Ishikawa (cell line): ENCODE measurements at regions not wholly inside any gene's neighbourhood (a gene's known extent, or its start where the extent isn't known, plus 50 kb on each side); places are given as distances from the start of the nearest gene placed in this dataset.

Experiments
- CEBPB ChIP-seq: IDR thresholded peaks from 2 replicates; pipeline ENCODE4 v1.6.1; 2012
- CREB1 ChIP-seq: IDR thresholded peaks from 2 replicates; pipeline ENCODE4 v1.6.1; 2012; ENCODE audit warnings: low read depth
- EGR1 ChIP-seq: IDR thresholded peaks from 2 replicates; pipeline ENCODE4 v1.6.1; 2012
- EP300 ChIP-seq: IDR thresholded peaks from 2 replicates; pipeline ENCODE4 v1.6.1; 2012; ENCODE audit warnings: borderline replicate concordance
- FOXM1 ChIP-seq: IDR thresholded peaks from 2 replicates; pipeline ENCODE4 v1.6.1; 2012; ENCODE audit warnings: low read depth, borderline replicate concordance
- NFIC ChIP-seq: IDR thresholded peaks from 2 replicates; pipeline ENCODE4 v1.6.1; 2012
- RAD21 ChIP-seq: IDR thresholded peaks from 2 replicates; pipeline ENCODE4 v1.6.1; 2012; ENCODE audit warnings: low read depth
- TAF1 ChIP-seq: IDR thresholded peaks from 2 replicates; pipeline ENCODE4 v1.6.1; 2012; ENCODE audit warnings: low read depth, mild to moderate bottlenecking
- TCF12 ChIP-seq: IDR thresholded peaks from 2 replicates; pipeline ENCODE4 v1.6.1; 2012; ENCODE audit warnings: low read depth
- TEAD4 ChIP-seq: IDR thresholded peaks from 2 replicates; pipeline ENCODE4 v1.6.1; 2012
- YY1 ChIP-seq: IDR thresholded peaks from 2 replicates; pipeline ENCODE4 v1.6.1; 2012; ENCODE audit warnings: low read depth
- ZBTB7A ChIP-seq: IDR thresholded peaks from 2 replicates; pipeline ENCODE4 v1.6.1; 2012; ENCODE audit warnings: low read depth
- TF ChIP-seq, protein P1 (sequence below): IDR thresholded peaks from 2 replicates; pipeline ENCODE4 v1.6.1; 2012
- TF ChIP-seq, protein P2 (sequence below): IDR thresholded peaks from 2 replicates; pipeline ENCODE4 v1.6.1; 2012; ENCODE audit warnings: low read depth, mild to moderate bottlenecking
- TF ChIP-seq, protein P3 (sequence below): IDR thresholded peaks from 2 replicates; pipeline ENCODE4 v1.6.1; 2012

DNA sequence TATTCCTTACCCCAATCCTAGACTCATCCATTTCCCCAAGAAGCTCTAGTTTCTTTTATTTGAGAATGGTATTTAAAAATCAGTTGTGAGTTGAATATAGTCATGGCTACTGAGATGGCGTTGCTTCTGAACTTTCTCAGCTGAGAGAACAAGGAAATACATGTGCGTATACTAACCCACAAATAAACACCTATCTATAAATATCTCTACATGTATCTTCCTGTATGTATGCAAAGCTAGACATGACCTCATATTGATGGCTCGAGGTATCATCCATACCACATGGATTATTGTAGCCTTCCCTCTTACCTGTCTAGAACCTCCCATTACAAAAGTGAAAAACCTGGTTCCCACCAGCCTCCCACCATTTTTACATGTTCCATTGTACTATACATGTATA, 141.0 kb downstream of the UFM1 start:
- TF ChIP-seq TCF12, result no peak
- no peak for TF ChIP-seq EP300
- TF ChIP-seq, protein P1, sequence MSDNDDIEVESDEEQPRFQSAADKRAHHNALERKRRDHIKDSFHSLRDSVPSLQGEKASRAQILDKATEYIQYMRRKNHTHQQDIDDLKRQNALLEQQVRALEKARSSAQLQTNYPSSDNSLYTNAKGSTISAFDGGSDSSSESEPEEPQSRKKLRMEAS, result no peak
- no peak for TF ChIP-seq ZBTB7A
- TF ChIP-seq CREB1, result no peak
- TF ChIP-seq, protein P2, sequence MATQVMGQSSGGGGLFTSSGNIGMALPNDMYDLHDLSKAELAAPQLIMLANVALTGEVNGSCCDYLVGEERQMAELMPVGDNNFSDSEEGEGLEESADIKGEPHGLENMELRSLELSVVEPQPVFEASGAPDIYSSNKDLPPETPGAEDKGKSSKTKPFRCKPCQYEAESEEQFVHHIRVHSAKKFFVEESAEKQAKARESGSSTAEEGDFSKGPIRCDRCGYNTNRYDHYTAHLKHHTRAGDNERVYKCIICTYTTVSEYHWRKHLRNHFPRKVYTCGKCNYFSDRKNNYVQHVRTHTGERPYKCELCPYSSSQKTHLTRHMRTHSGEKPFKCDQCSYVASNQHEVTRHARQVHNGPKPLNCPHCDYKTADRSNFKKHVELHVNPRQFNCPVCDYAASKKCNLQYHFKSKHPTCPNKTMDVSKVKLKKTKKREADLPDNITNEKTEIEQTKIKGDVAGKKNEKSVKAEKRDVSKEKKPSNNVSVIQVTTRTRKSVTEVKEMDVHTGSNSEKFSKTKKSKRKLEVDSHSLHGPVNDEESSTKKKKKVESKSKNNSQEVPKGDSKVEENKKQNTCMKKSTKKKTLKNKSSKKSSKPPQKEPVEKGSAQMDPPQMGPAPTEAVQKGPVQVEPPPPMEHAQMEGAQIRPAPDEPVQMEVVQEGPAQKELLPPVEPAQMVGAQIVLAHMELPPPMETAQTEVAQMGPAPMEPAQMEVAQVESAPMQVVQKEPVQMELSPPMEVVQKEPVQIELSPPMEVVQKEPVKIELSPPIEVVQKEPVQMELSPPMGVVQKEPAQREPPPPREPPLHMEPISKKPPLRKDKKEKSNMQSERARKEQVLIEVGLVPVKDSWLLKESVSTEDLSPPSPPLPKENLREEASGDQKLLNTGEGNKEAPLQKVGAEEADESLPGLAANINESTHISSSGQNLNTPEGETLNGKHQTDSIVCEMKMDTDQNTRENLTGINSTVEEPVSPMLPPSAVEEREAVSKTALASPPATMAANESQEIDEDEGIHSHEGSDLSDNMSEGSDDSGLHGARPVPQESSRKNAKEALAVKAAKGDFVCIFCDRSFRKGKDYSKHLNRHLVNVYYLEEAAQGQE, result no peak
- no peak for TF ChIP-seq EGR1

DNA sequence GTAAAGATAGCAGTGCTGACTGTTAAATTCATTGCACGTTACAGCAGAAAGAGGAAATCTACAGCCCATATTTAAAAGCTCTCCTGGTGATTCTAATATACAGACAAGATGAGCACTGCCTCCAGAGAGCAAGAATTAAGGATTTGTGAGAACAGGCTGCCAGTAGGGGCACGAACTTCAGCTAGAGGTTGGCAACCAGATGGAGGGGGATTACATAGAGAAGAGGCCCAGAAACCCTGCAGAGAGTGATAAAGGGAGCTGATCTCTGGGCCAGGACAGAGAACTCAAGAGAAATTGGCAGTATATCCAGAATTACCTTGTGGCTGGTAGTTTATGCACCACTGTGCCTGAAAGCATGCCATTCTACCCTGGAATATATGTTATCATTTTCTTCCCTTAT, 144.8 kb downstream of the UFM1 start:
- no peak for TF ChIP-seq EGR1
- TF ChIP-seq TEAD4, result no peak
- TF ChIP-seq FOXM1, result no peak
- no peak for TF ChIP-seq RAD21
- TF ChIP-seq, protein P3, sequence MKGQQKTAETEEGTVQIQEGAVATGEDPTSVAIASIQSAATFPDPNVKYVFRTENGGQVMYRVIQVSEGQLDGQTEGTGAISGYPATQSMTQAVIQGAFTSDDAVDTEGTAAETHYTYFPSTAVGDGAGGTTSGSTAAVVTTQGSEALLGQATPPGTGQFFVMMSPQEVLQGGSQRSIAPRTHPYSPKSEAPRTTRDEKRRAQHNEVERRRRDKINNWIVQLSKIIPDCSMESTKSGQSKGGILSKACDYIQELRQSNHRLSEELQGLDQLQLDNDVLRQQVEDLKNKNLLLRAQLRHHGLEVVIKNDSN, result no peak
- no peak for TF ChIP-seq NFIC

DNA sequence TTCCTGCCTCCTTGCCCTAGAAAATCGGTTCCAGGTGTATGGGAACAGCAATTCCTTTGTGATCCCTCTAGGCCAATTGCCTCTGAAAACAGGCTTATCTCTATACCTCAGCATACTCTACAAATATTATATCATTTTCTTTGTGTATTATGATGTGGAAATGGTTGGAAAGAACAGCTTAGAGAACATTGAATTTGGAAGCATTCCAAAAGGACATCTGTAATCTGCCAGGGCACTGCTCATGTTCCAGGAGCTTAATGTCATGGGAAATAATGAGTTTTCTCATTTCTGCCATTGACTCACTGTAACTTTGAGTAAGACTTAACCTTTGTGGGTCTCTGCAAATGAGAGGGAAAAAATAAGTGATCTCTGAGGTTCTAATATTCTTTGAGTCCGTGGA, 147.3 kb downstream of the UFM1 start:
- TF ChIP-seq TAF1, result no peak
- TF ChIP-seq, protein P3, result no peak
- TF ChIP-seq EP300, result no peak
- no peak for TF ChIP-seq NFIC
- TF ChIP-seq, protein P2, result no peak
- no peak for TF ChIP-seq RAD21
- no peak for TF ChIP-seq TEAD4
- TF ChIP-seq TCF12, result no peak
- TF ChIP-seq, protein P1, result no peak
- TF ChIP-seq EGR1, result no peak
- no peak for TF ChIP-seq CREB1
- TF ChIP-seq YY1, result no peak
- no peak for TF ChIP-seq ZBTB7A
- TF ChIP-seq FOXM1, result no peak
- no peak for TF ChIP-seq CEBPB

DNA sequence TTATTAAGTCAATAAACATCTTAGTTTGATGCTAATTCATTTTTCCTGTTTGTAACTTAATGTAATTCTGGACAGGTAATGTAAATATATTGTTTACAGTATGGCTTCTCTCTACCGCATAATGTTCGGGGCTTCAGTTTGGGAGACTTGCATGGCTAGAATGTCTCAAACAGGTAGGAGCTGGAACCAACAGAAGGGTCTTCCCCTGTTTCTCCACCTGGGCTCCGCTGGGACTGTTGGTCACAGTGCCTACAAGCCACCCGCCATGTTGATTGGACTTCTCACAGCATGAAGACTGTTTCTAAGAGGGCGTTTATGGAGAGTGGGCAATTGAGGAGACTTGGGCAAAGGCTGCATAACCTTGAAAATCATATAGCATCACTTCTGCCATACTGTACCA, 148.6 kb downstream of the UFM1 start:
- TF ChIP-seq TEAD4, result no peak
- TF ChIP-seq EGR1, result no peak

DNA sequence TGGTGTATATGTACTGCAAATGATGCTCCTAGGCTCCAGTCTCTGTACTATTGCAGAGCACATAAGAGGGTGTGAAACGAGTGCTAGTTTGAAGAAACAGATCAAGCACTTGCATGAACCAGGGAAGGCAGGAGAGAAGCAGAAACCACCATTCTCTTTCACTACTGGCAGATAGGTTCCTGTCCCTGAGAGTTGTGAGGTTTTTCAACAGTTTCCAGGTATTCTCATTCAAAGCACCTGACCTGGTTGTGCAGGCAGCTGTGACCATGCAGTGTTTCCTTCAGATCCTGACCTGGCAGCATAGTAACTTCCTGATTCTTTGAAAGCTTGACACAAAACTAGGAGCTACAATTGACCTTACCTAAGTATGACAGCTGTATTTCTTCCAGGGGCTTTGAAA, 164.9 kb downstream of the UFM1 start:
- no peak for TF ChIP-seq NFIC
- no peak for TF ChIP-seq EGR1
- TF ChIP-seq CREB1, result no peak
- TF ChIP-seq CEBPB, result no peak
- TF ChIP-seq TCF12, result no peak
- TF ChIP-seq, protein P2, result no peak
- no peak for TF ChIP-seq TEAD4
- TF ChIP-seq FOXM1, result no peak
- no peak for TF ChIP-seq RAD21
- TF ChIP-seq, protein P1, result no peak

DNA sequence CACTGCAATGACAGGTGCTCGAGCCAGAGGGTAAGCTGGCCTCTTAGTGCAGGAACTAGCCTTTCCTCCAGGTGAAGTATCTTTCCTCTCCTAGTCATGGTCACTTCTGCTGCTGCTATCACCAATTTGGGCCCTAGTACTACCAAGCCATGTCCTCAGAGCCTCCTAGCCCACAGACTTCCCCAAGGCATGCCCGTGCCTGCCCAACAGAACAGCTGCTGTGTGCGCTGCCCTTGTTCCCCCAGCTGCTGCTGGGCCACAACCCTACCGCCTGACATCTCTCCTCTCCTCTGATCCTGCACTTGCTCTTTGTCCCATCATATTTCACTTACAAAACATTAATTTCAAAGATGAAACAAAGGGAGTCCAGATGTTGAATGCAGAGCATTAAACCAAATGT, 168.5 kb upstream of the FREM2 start:
- TF ChIP-seq, protein P1, result no peak
- TF ChIP-seq EP300, result no peak
- no peak for TF ChIP-seq ZBTB7A
- no peak for TF ChIP-seq RAD21
- no peak for TF ChIP-seq EGR1
- no peak for TF ChIP-seq YY1
- TF ChIP-seq, protein P3, result no peak
- no peak for TF ChIP-seq TEAD4
- TF ChIP-seq CREB1, result no peak
- no peak for TF ChIP-seq TAF1
- TF ChIP-seq, protein P2, result no peak
- TF ChIP-seq TCF12, result no peak
- TF ChIP-seq CEBPB, result no peak
- no peak for TF ChIP-seq NFIC
- TF ChIP-seq FOXM1, result no peak
